ENCODE measurements at regions not wholly inside any gene's neighbourhood (a gene's known extent, or its start where the extent isn't known, plus 50 kb on each side); places are given as distances from the start of the nearest gene placed in this dataset.

- intact Hi-C loops (cut with micrococcal nuclease) = no loop called here
These were observed 314.7 kb upstream of the SPRED2 start for GRCh38 chr2:65746931-65747675.

DNA sequence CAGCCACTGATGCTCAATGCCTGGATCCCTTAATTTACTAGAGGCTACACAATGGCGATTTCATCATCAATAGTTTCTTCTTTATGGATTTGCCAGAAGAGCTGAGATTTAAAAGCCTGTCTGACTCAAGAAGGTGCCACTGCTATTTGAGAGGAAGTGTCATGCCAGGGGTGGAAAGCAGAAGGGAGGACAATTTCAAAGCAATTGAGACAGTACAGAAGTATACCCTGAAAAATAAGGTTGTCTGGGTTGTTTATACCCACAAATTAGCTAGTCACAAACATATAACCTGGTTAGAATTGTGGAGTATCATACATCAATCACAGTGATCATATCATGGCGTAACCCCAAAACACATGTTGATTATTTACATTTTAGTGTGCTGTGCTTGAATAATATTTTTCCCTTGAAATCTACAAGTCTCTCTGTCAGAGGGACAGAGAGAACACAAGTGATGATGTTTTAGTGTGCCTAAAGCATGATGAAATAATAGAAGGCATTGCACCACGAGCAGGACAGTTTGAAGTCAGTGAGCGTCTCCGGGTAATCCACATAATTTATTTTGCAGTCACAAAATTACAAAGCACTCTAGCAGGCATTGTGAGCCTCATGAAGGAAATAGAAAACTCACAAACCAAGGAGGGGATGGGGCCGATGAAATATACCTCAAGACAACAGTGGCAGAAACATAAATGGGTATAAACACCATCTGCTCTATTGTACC is 312.2 kb upstream of the SPRED2 start:
- intact Hi-C loops (cut with micrococcal nuclease) = no loop called here

GRCh38 chr2:65742977-65743376 is 310.6 kb upstream of the SPRED2 start:
- intact Hi-C loops (cut with micrococcal nuclease) = no loop called here

DNA sequence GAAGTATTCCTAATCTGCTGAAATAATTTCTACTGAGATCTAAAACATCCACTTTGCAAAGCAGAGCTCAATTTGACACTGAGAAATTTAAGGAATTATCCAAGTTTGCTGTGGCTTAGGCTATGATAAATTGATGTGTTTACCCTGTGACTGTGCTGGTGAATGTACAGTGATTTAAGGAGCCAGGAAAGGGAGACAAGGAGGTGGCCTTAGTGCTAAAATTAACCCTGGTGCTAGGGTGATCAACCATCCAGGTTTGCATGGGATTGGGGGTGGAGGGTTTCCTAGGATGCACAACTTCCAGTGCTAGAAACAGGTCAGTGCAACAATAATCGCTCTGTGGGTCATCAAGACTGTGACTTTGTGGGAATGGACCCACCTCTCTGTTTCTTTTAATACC is 307.5 kb upstream of the SPRED2 start:
- intact Hi-C loops (cut with micrococcal nuclease) = no loop called here

- intact Hi-C loops (cut with micrococcal nuclease) = no loop called here
These were observed 305.1 kb upstream of the SPRED2 start for GRCh38 chr2:65737452-65738011.

- intact Hi-C loops (cut with micrococcal nuclease) = no loop called here
These were observed 299.1 kb upstream of the SPRED2 start for GRCh38 chr2:65731476-65731875.

DNA sequence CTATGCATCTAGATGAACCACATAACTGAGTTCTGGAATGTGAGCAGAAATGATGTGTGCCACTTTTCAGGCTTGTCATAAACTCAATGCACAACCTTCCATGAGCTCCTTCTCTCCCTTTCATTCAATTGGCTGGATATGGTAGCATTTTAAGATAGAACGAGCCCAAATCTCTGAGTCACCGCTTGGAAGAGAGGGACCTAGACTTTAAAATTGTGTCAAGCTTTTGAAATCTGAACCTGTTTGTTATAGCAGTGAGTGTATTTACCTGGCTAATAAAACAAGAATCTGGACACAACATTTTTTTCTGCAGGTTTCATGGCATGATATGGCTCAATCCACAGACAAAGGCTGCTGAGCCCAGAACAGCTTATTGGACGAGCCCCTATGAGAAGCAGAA is 297.8 kb upstream of the SPRED2 start:
- intact Hi-C loops (cut with micrococcal nuclease) = no loop called here

DNA sequence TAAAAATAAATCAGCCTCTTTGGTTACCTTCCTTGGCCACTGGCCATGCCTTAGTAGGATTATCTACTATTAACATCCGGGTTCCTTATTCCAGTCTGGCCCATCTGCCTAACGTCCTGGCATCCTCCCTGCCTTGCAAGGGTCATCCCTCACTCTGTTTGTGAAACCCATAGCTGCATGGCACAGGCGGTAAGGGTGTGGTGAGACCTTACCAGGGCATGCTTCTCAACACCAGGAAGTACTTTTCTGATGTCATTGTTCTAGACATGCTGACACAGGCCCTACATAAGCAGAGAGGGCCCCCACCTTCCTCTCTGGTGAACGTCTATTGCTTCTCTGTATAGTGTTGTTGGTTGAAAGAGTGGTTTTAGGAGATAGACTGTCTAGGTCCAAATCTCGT is 296.8 kb upstream of the SPRED2 start:
- intact Hi-C loops (cut with micrococcal nuclease) = no loop called here

DNA sequence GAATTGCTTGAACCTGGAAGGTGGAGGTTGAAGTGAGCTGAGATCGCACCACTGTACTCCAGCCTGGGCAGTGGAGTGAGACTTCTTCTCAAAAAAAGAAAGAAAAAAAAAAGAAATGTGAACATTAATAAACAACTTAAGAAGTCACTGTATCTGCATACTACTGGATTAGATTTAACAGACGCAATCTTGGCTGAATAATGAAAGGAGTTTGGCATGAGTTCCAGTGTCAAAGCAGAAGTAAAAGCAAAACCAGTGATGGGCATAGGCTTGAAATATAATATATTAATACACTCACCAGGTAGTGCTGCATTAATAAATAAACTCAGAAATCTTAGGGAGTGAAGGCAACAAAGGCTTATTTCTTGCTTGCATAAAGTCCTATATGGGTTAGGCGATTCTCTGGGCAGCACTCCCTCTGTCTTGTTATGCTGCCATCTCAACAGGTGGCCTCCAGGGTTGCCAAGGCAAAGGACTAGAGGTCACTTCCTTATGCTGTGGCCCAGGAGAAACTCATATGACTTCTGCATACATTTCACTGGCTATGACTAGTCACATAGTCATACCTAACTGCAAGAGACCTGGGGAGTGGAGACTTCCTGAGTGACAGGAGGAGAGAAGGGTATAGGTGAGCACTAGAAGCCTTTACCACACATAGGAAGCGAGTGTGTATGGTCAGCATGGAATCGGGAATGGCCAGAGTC is 296.2 kb upstream of the SPRED2 start:
- intact Hi-C loops (cut with micrococcal nuclease) = no loop called here

- intact Hi-C loops (cut with micrococcal nuclease) = no loop called here
These were observed 295.4 kb upstream of the SPRED2 start for GRCh38 chr2:65727816-65728215.

DNA sequence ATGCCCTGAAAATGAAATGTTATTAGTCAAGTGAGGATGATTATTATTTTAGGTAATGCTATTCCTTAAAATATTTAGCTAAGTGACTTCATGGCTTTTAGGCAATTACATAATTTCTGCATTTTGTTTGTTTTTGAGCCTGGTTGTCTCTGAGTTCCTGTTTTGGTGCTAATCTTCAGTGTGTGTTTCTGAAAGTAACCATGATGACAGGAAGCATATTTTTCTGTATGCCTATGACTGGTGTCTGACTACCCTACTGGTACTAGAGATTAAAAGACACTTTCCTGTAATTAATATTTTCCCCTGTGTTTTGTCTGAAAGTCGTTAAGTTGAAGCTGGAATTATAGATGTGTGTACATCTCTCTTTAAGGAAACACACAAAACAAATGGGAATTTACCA is 295.0 kb upstream of the SPRED2 start:
- intact Hi-C loops (cut with micrococcal nuclease) = no loop called here

DNA sequence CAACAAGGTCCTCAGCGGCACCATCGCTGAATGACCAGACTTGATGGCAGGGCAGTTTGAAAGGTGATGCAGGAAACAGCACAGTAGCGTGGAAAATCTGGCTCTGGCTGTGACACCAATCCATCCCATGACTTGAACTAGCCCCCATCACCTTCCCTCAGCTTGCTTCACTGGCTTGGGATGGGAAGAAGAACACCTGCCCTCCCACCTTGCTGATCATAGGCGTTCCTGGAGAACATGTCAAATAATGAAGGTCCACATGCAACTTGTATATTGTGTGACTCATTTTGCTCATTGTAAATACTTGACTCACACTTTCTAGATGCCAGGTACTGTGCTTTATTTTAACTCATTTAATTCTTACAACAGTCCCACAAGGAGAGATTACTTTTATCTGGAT is 292.4 kb upstream of the SPRED2 start:
- intact Hi-C loops (cut with micrococcal nuclease) = no loop called here

- intact Hi-C loops (cut with micrococcal nuclease) = no loop called here
These were observed 291.9 kb upstream of the SPRED2 start for GRCh38 chr2:65724336-65724735.

GRCh38 chr2:65722028-65722778 is 289.8 kb upstream of the SPRED2 start:
- intact Hi-C loops (cut with micrococcal nuclease) = no loop called here

DNA sequence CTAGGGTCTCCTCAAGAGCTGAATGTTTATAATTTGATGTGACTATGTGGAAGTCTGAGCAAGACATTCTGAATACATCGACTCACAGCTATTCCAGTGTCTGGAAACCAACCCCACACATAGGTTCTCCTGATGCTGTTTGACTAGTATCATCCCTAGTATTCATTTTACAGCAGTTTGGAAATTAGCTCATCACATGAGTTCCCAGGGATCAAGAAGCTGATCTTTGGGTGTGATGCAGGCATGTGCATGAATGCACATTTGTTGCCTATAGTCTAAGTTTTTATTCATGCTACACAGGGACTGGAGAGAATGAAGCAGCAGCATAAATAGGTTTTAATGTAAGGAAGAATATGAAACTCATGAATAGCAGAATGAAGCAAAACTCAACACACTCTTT is 284.3 kb upstream of the SPRED2 start:
- intact Hi-C loops (cut with micrococcal nuclease) = no loop called here

GRCh38 chr2:65715323-65715722 is 282.9 kb upstream of the SPRED2 start:
- intact Hi-C loops (cut with micrococcal nuclease) = no loop called here

- intact Hi-C loops (cut with micrococcal nuclease) = no loop called here
These were observed 282.5 kb upstream of the SPRED2 start for GRCh38 chr2:65714866-65715265.

- intact Hi-C loops (cut with micrococcal nuclease) = no loop called here
These were observed 279.5 kb upstream of the SPRED2 start for GRCh38 chr2:65711863-65712262.

GRCh38 chr2:65710779-65711295 is 278.4 kb upstream of the SPRED2 start:
- intact Hi-C loops (cut with micrococcal nuclease) = no loop called here

DNA sequence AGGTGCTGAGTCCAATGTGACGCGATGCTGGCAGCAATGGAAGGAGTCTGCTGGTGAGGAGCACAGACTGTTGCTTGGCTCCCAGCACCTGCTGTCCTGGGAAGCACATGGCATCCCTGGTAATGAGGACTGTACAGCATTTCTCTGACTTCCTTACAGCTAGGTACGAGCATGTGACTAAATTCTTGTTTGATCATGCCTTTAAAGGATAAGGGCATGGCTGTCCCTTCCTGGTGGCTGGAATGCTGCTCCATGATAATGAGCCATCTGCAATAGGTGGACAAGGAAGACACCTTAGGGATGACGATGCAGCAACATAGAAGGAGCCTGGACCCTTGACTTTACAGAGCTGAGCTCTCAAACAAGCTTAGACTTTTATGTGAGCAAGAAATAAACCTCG is 278.0 kb upstream of the SPRED2 start:
- intact Hi-C loops (cut with micrococcal nuclease) = no loop called here

- intact Hi-C loops (cut with micrococcal nuclease) = no loop called here
These were observed 275.7 kb upstream of the SPRED2 start for GRCh38 chr2:65708086-65708485.

Measured in T-helper 2 cell treated with Interferon-gamma antibody and Interleukin-4, amounts not matched to agents 100 ng/mL and 5 ng/mL, for 36 hours (primary cell).